ENCODE measurements at regions not wholly inside any gene's neighbourhood (a gene's known extent, or its start where the extent isn't known, plus 50 kb on each side); places are given as distances from the start of the nearest gene placed in this dataset.

- DNase-seq = no peak
Observed at GRCh38 chr18:40863801-40864200, 1091.2 kb upstream of the PIK3C3 start.

DNA sequence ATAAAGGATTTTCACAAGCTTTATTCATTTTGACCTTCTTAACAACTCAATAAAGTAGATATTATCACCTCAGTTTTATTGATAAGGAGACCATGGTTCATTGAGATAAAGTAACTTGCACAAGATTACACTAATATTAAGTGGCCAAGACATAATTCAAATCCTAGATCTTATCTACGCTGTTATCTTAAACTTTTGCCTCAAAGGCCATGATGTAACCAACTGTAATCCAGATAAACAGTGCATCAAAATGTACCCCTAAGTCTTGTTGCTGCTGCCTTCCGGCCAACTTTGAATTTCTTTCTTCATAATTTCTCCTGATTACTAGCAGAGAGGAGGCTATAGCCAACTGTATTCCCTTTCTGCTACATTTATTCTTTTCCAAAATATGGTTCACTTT, 1094.8 kb upstream of the PIK3C3 start:
- no peak for DNase-seq

GRCh38 chr18:40855661-40856060, 1099.4 kb upstream of the PIK3C3 start:
- no peak for DNase-seq

GRCh38 chr18:40852406-40852805, 1102.6 kb upstream of the PIK3C3 start:
- no peak for DNase-seq

DNA sequence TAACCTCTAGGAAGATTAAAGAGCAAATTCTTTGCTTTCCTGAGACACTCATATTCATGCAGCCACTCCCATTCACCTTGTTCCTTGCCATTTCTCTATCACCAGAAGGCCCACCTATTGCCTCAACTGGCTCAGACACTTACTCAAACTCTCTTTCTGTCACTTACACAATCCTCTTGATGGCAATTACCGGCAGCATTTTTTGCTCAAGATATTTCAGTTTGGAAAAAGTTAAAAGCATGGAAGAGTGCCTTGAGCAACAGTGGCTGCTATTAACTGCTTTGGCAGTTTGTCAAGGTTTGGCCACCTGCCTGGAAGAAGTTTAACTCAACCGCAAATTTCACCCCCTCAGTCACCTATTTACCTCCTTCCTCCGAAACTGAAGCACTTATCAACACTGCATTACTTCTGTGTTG, 1104.0 kb upstream of the PIK3C3 start:
- no peak for DNase-seq

GRCh38 chr18:40849886-40850285, 1105.1 kb upstream of the PIK3C3 start:
- DNase-seq = no peak

- DNase-seq = no peak
Observed at GRCh38 chr18:40841467-40841866, 1113.6 kb upstream of the PIK3C3 start.

GRCh38 chr18:40841063-40841462, 1114.0 kb upstream of the PIK3C3 start:
- no peak for DNase-seq

DNA sequence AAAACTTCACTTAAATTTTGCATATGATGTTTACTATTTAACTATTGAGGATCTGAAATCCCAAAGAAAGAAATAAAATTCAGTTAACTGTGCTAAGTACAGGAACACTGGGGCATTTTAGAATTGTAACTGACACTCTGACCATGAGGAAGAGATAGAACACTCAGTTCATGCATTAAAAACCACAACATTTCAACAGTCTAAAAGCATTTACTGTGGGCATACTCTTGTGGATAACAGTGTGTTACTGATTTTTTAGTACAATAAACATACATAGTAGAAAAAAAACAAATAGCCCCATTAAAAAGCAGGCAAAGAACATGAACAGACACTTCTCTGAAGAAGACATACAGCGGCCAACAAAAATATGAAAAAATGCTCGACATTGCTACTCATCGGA, 1122.7 kb upstream of the PIK3C3 start:
- DNase-seq = no peak

GRCh38 chr18:40824291-40824690, 1130.7 kb upstream of the PIK3C3 start:
- DNase-seq = no peak

- DNase-seq = no peak
Observed at GRCh38 chr18:40821596-40822243, 1133.3 kb upstream of the PIK3C3 start.

DNA sequence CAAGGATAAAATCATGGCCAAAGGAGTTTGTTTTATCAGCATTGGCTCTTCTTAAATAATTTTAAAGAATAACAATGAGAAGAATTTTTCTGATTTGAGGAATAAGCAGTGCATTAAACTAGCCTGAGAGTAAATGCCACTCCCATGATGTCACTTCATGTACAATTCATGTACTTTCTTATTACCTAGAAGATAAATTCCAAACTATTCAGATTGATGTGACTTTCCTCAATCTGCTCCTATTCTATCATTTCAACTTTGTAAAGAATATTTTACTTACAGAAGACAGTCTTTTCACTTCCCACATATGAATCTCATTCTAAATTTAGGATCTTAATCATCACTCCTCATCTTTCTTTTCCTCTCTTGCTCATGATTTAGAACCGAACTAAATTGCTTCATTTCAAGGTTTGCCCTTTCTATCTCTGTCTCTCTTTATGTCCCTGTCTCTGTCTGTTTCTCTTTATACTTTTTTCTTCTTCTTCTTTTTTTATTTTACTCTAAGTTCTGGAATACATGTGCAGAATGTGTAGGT, 1142.0 kb upstream of the PIK3C3 start:
- no peak for DNase-seq

DNA sequence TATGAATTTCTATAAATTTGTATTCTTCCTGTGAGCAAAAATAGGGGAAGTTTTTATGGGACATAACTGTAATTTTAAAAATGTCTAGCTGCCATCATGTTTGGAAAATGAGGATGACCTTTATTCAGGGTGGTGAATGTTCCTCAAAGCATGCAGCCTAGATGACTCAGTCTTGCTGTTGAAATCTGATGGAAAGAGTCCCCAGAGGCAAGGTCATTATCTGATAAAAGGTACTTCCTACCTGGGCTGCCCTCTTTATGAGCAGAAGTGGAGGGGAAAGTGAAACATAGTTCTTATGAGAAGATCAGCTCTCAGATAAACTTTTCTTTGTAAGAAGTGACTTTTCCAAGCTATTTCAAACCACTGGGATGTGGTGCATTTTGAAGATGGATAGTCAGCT, 1144.7 kb upstream of the PIK3C3 start:
- DNase-seq = no peak

- no peak for DNase-seq
Observed at GRCh38 chr18:40789286-40789685, 1165.7 kb upstream of the PIK3C3 start.

GRCh38 chr18:40782453-40783130, 1172.4 kb upstream of the PIK3C3 start:
- DNase-seq = no peak

DNA sequence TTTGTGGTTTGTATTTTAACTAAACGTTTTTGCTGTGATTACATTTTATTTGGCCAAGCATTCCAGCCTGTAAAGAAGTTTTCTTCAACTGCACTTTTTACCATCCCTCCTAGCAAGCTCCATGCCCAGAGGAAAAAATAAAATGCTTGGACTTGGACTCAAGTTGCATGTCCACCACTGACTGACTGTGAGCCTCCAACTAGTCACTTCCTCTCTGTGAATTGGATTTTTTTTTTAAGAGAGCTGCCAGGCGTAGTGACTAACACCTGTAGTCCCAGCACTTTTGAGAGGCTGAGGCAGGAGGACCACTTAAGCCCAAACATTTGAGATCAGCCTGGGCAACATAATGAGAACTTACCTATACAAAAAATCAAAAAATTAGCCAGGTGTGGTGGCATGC, 1185.2 kb upstream of the PIK3C3 start:
- no peak for DNase-seq

GRCh38 chr18:40760251-40760650, 1194.8 kb upstream of the PIK3C3 start:
- DNase-seq = no peak

GRCh38 chr18:40754477-40754876, 1200.6 kb upstream of the PIK3C3 start:
- DNase-seq = no peak

- no peak for DNase-seq
Observed at GRCh38 chr18:40752316-40752715, 1202.7 kb upstream of the PIK3C3 start.

GRCh38 chr18:40751186-40751585, 1203.8 kb upstream of the PIK3C3 start:
- DNase-seq = no peak

- no peak for DNase-seq
Observed at GRCh38 chr18:40739029-40739428, 1216.0 kb upstream of the PIK3C3 start.

DNA sequence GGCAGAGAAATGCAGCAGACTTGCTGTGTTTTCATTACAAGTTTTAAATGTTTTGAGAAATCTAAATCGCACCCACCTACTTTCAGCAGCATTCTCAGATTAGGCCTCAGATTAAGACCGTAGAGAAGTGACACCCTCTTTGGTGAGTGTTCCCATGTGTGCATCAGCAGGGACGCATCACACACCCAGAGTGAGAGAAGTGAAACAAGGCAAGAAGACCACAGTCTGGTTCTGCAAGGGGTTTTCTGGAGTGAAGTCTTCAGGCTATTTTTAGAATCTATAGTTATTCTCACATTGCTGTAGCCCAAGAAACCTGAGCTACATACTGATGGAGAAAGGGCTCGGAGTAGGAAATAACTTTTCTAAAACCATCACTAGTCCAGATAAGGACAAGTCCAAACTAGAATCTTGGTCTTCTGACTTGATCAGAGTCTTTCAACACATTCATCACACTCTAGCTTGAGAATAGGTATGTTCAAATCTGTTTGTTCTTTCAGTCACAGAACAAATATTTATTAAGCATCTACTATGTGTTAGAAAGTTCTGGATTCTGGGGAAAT, 1216.6 kb upstream of the PIK3C3 start:
- no peak for DNase-seq

GRCh38 chr18:40708726-40709125, 1246.3 kb upstream of the PIK3C3 start:
- DNase-seq = no peak

- no peak for DNase-seq
Observed at GRCh38 chr18:40707797-40708196, 1247.2 kb upstream of the PIK3C3 start.
